Subcutaneous abdominal adipose tissue (tissue), 5 donors: ENCODE measurements at regions not wholly inside any gene's neighbourhood (a gene's known extent, or its start where the extent isn't known, plus 50 kb on each side); places are given as distances from the start of the nearest gene placed in this dataset.

Experiments
- H3K27ac ChIP-seq: one replicate; pipeline ENCODE4 v1.7.0; 2013; ENCODE audit warnings: low read depth, mild to moderate bottlenecking, inconsistent platforms, low read length, moderate library complexity
- H3K27me3 ChIP-seq, 5 donors: one replicate each; pipeline ENCODE4 v1.7.0; 2013; ENCODE audit warnings: low read length in 5 of 5, inconsistent platforms in 1 of 5; ENCODE audit not compliant: control insufficient read depth in 5 of 5, insufficient read depth in 4 of 5
- H3K36me3 ChIP-seq, 5 donors: one replicate each; pipeline ENCODE4 v1.7.0; 2013; ENCODE audit warnings: low read length in 5 of 5; ENCODE audit not compliant: control insufficient read depth in 5 of 5, insufficient read depth in 5 of 5
- H3K4me1 ChIP-seq, 5 donors: one replicate each; pipeline ENCODE4 v1.7.0; 2013; ENCODE audit warnings: low read length in 5 of 5, mild to moderate bottlenecking in 3 of 5, moderate library complexity in 1 of 5; ENCODE audit not compliant: control insufficient read depth in 5 of 5, insufficient read depth in 5 of 5
- H3K4me3 ChIP-seq, 5 donors: one replicate each; pipeline ENCODE4 v1.7.0; 2013; ENCODE audit warnings: low read length in 5 of 5, low read depth in 1 of 5
- H3K9ac ChIP-seq, 5 donors: one replicate each; pipeline ENCODE4 v1.7.0; 2013; ENCODE audit warnings: low read length in 5 of 5, mild to moderate bottlenecking in 4 of 5, moderate library complexity in 3 of 5
- H3K9me3 ChIP-seq, 5 donors: one replicate each; pipeline ENCODE4 v1.7.0; 2013; ENCODE audit warnings: low read length in 5 of 5; ENCODE audit not compliant: control insufficient read depth in 5 of 5
- donor health status: healthy.
- donor health status: healthy.
- donor health status: healthy.
- donor health status: healthy.
- donor health status: healthy.

DNA sequence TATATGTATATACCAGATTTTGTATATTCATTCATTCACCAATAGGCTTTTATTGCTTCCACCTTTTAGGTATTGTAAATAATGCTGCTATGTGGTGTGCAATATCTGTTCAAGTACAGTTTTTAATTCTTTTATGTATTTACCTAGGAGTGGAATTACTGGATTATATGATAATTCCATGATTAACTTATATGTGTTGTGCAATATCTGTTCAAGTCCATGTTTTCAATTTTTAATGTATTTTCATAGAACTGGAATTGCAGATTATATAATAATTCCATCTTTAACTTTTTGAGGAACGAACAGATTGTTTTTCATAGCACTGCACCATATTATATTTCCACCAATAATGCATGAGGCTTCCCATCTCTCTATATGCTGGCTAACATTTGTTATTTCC is 50.6 kb upstream of the L3MBTL4 start:
- Histone ChIP-seq H3K4me1 (no peaks in the 10 kb centered on the region), H3K27me3 (no peaks in the 10 kb centered on the region), H3K4me3 (no peak overlapping the region), H3K27ac (no peak overlapping the region), H3K9ac (no peak overlapping the region), H3K9me3 (peaks cover 0 to 7% (median 2%) of the 10 kb centered on the region in 5 donors), H3K36me3 (no peaks in the 10 kb centered on the region)

DNA sequence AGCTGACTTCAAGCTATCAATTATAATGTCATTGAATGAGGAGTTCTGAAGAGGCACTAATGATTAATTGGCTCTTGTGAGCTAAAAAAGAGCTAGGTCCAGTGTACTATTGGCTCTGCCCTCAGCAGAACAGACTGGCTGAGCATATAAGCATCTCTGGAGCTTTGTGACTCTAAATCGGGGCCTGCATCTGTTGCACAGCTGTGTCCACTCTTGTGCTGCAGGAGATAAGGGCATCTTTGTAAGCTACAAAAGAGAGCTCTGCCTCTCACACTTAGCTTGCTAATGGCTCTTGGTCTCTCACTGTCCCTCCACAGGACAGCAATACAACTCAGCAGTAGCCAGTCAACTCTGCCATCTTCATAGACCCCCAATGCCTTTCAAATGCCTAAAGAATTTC is 61.5 kb upstream of the L3MBTL4 start:
- Histone ChIP-seq H3K9me3 (peaks cover 0 to under 1% (median 0%) of the 10 kb centered on the region in 5 donors), H3K4me3 (no peak overlapping the region), H3K27me3 (peaks cover 0 to 3% (median 0%) of the 10 kb centered on the region in 5 donors), H3K9ac (no peak overlapping the region), H3K36me3 (no peaks in the 10 kb centered on the region), H3K4me1 (peaks cover 0 to 6% (median 0%) of the 10 kb centered on the region in 5 donors), H3K27ac (no peak overlapping the region)

DNA sequence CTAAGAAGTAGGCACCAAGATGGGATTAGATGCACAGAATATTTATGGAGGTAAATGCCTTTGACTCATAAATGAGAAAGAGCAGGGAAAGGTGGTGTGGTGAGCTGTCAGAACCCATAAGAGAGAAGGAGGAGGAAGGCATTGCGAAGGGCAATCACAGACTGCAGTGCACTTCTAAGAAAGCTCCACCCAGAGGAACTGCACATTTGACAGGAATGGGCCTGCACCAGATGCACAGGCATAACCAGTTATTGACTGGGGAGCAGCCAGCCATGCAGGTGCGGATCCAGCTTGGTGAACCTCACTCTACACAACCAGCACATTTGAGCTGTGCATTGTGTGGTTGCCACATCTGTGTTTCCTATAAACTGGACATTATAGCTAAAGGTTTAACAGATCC is 62.2 kb upstream of the L3MBTL4 start:
- H3K27ac ChIP-seq, result no peak overlapping the region
- peaks cover 0 to 6% (median 0%) of the 10 kb centered on the region in 5 donors for H3K4me1 ChIP-seq
- peaks cover 0 to 3% (median 0%) of the 10 kb centered on the region in 5 donors for H3K27me3 ChIP-seq
- no peaks in the 10 kb centered on the region for H3K9me3 ChIP-seq
- no peak overlapping the region for H3K9ac ChIP-seq
- H3K4me3 ChIP-seq, result no peak overlapping the region
- H3K36me3 ChIP-seq, result no peaks in the 10 kb centered on the region

DNA sequence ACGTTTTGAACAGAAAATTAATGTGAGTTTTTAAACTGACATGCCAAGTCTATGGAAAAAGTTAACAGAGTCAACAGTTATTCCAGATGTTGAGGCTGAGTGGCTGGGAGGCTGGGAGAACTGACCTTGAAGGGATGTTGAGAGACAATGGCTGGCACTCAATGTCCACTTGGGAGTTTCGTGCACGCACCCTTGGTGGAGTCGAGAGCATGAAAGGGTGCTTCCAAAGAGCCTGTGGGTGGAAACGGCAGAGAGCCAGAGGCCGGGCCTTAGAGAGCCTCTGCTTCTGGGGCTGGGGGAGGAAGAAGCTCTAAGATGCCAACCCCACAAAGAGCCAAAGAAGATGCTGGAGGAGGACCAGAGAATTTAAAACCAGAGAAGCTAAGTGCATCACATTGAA is 63.4 kb upstream of the L3MBTL4 start:
- Histone ChIP-seq H3K27ac (no peak overlapping the region), H3K27me3 (no peaks in the 10 kb centered on the region), H3K4me1 (peaks cover 0 to 13% (median 7%) of the 10 kb centered on the region in 5 donors), H3K9ac (no peak overlapping the region), H3K36me3 (no peaks in the 10 kb centered on the region), H3K9me3 (no peaks in the 10 kb centered on the region), H3K4me3 (no peak overlapping the region)

DNA sequence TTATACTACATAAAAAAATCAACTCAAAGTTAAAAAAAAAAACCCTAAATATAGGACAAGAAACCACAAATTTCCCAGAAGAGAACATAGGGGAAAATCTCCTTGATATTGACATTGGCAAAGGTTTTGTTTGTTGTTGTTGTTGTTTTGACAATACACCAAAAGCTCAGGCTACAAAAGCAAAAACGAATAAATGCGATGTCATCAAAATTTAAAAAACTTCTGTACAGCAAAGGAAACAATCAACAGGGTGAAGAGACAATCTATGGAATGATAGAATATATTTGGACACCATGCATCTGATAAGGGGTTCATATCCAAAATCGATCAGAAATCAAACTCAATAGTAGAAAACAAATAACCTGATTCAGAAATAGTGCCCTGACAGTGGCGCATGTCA is 65.0 kb upstream of the L3MBTL4 start:
- H3K36me3 ChIP-seq, result no peaks in the 10 kb centered on the region
- peaks cover 0 to 13% (median 7%) of the 10 kb centered on the region in 5 donors for H3K4me1 ChIP-seq
- no peaks in the 10 kb centered on the region for H3K27me3 ChIP-seq
- H3K27ac ChIP-seq, result no peak overlapping the region
- no peak overlapping the region for H3K4me3 ChIP-seq
- H3K9ac ChIP-seq, result no peak overlapping the region
- H3K9me3 ChIP-seq, result no peaks in the 10 kb centered on the region

DNA sequence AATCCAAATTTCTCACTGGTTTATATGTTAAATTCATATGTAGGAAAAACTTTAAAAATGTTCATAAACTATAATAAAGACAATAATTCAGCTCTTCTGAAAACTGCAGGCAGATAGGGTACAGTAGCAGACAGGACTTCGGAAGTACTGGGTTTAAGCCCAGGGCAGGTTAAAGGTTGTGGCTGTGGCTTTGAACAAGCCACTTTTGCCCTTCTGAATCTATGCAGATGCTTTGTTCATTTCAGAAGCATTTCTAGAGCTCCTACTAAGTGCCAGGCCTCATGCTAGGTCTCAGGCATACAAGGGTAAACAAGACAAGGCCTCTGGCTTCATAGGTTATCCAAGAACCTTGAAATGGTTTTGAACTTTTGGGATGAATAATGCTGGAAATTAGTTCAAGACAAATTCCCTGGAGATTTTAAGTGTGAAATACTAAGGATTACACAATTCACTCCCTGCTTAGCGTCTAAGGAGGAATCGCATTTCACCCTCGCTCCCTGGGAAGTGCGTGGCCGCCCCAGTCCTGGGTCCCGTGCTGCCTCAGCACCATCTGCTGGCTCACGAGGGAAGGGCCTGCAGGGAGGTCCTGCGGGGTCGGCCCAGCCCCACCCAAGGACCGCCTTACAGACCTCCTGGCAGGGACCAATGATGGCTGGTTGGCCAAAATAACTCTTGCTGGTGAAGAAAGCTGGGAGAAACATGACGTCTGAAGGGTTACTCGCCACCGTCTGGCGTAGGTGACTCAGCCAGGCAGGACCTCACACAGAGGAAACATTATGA is 67.7 kb upstream of the L3MBTL4 start:
- Histone ChIP-seq H3K9ac (no peak overlapping the region), H3K36me3 (no peaks in the 10 kb centered on the region), H3K9me3 (no peaks in the 10 kb centered on the region), H3K27ac (no peak overlapping the region), H3K4me3 (no peak overlapping the region), H3K4me1 (peaks cover 0 to 13% (median 7%) of the 10 kb centered on the region in 5 donors), H3K27me3 (peaks cover 0 to 4% (median 0%) of the 10 kb centered on the region in 5 donors)

DNA sequence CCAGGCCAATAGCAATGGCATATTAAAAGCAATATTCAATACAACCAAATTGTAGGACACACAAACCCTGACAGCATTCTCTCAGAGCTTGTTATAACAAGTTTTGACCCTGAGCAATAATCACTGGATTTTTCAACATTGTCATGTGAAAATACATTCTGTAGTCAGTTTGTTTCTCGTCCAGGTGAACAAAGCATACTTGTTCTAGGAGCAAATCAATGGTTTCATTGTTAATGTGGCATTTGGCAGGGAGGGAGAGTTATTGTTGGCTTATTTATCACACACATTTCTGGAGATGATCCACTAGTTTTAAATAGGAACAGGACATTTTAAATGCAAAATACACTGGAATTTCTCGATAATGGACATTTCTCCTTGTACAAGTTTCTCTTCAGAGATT is 69.9 kb upstream of the L3MBTL4 start:
- no peak overlapping the region for H3K27ac ChIP-seq
- H3K9ac ChIP-seq, result no peak overlapping the region
- H3K4me1 ChIP-seq, result peaks cover 0 to 7% (median 7%) of the 10 kb centered on the region in 5 donors
- H3K27me3 ChIP-seq, result peaks cover 0 to 4% (median 0%) of the 10 kb centered on the region in 5 donors
- no peaks in the 10 kb centered on the region for H3K36me3 ChIP-seq
- H3K4me3 ChIP-seq, result no peak overlapping the region
- H3K9me3 ChIP-seq, result no peaks in the 10 kb centered on the region

DNA sequence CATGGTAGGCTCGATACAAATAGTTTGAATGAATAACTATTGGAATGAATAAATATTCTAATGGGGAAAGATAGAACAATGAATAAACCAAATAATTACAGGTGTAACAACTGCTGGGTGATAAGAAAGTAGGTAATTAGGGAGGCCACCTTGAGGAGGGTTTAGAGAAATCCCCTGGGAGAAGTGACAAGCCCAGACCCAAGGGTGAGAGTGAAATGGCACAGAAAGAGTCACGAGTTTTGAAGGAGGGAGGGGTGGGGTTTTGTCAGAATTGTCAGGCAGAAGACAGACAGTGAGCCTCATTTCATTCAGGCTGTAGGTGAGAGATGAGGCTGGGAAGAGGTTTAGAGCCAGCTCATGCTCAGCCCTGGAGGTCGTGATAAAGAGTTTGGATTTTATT is 71.6 kb upstream of the L3MBTL4 start:
- H3K4me3 ChIP-seq, result no peak overlapping the region
- peaks cover 0 to 7% (median 7%) of the 10 kb centered on the region in 5 donors for H3K4me1 ChIP-seq
- peaks cover 0 to 4% (median 0%) of the 10 kb centered on the region in 5 donors for H3K27me3 ChIP-seq
- no peak overlapping the region for H3K9ac ChIP-seq
- H3K27ac ChIP-seq, result no peak overlapping the region
- H3K9me3 ChIP-seq, result no peaks in the 10 kb centered on the region
- no peaks in the 10 kb centered on the region for H3K36me3 ChIP-seq

DNA sequence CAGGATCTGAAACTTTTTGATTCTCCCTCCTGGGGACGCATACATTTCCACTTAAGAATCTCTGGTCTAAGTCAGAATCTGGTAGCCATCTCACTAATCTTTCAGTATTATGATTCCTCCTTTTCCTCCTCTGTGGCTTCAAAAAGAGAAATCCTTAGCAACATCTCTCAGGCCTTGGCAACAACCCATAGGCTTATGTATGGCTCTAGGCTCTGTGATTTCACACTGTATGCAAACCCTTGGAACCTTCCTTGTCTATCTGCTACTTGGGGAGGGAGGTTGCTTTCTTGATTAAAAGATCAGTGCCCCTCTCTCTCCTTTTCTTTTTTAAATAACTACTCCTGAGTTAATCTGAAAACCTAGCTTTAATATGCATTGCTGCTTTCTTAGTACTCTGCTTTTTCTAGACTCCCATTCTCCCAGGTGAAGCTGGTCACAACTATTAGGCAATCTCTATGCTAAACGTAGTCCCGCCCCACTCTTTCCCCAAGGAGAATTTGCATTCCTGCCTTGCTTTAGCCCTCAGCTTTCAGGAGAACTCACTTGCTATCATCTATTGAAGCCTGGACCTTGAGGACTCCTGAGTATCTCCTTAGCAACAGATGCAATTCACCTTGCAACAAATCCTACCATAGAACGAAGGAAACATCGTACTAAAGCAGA is 72.2 kb upstream of the L3MBTL4 start:
- Histone ChIP-seq H3K36me3 (no peaks in the 10 kb centered on the region), H3K4me3 (no peak overlapping the region), H3K27ac (no peak overlapping the region), H3K27me3 (peaks cover 0 to 4% (median 0%) of the 10 kb centered on the region in 5 donors), H3K9ac (no peak overlapping the region), H3K4me1 (peaks cover 0 to 7% (median 7%) of the 10 kb centered on the region in 5 donors), H3K9me3 (no peaks in the 10 kb centered on the region)

DNA sequence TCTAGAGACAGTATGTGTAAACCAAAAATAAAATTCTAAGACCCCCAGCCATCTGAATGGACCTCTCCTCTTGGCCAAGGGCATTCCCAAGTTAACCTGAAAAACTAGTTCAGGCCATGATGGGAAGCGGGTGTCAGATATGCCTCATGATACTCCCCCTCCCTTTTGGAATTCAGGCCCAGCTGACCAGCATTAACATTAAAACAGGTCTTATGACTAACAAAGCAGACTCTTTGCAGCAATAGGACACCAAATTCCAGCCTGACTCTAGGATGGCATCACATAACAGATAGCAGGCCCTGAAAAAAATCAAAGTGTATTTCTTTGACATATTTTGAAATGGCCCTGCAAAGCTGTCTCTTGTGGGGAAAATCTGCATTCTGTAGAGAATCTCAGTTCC is 73.3 kb upstream of the L3MBTL4 start:
- Histone ChIP-seq H3K27ac (no peak overlapping the region), H3K4me3 (no peak overlapping the region), H3K36me3 (no peaks in the 10 kb centered on the region), H3K9me3 (no peaks in the 10 kb centered on the region), H3K4me1 (no peaks in the 10 kb centered on the region), H3K27me3 (peaks cover 0 to 4% (median 0%) of the 10 kb centered on the region in 5 donors), H3K9ac (no peak overlapping the region)
